IMR-90 (cell line): ENCODE measurements at regions not wholly inside any gene's neighbourhood (a gene's known extent, or its start where the extent isn't known, plus 50 kb on each side); places are given as distances from the start of the nearest gene placed in this dataset.

Experiments used
- ATAC-seq: fragments of 200-7000 bp; cut with Tn5 transposase; 2 replicates; pipeline ENCODE4 v1.9.1; 2020; ENCODE audit warnings: low read depth, mild to moderate bottlenecking, moderate library complexity
- BruUV-seq: library from RNA; stranded (reverse); fragments of 400-500 nt; replicated peaks from 2 replicates; lab custom pipeline; 2021; lab: Mats Ljungman, UMichigan
- CTCF ChIA-PET: fragments of 300-600 bp; formaldehyde crosslinking; extraction: SDS; loops from one replicate; lab custom pipeline; 2021; ENCODE audit warnings: antibody characterized with exemption; lab: Yijun Ruan, JAX
- POLR2A ChIA-PET: fragments of 300-600 bp; sonication (Branson Sonifier 250); formaldehyde crosslinking; loops from one replicate; lab custom pipeline; 2022; ENCODE audit warnings: antibody characterized with exemption; ENCODE audit not compliant: unreplicated experiment; lab: Charles Lee
- DNase-seq: peaks from one replicate; pipeline ENCODE4 v3.0.0; 2013
- H2AFZ ChIP-seq: replicated peaks from 2 replicates; pipeline ENCODE3; 2013; ENCODE audit warnings: low read length, mild to moderate bottlenecking; ENCODE audit not compliant: poor library complexity
- H2AK5ac ChIP-seq: 2 replicates; pipeline ENCODE4 v1.6.1; 2013; ENCODE audit warnings: low read depth, low read length, inconsistent platforms
- H2AK9ac ChIP-seq: replicated peaks from 2 replicates; pipeline ENCODE3; 2013; ENCODE audit warnings: mild to moderate bottlenecking, low read depth, low read length, moderate library complexity; ENCODE audit not compliant: poor library complexity
- H2BK120ac ChIP-seq: 2 replicates; pipeline ENCODE4 v1.6.1; 2013; ENCODE audit warnings: low read depth, low read length, inconsistent platforms
- H2BK15ac ChIP-seq: 3 replicates; pipeline ENCODE4 v1.6.1; 2013; ENCODE audit warnings: low read depth, low read length, inconsistent platforms
- H2BK20ac ChIP-seq: 2 replicates; pipeline ENCODE4 v1.6.1; 2013; ENCODE audit warnings: low read depth, mild to moderate bottlenecking, inconsistent platforms, low read length, moderate library complexity
- H2BK5ac ChIP-seq: 2 replicates; pipeline ENCODE4 v1.6.1; 2013; ENCODE audit warnings: mild to moderate bottlenecking, low read depth, low read length, inconsistent platforms; ENCODE audit not compliant: poor library complexity, severe bottlenecking
- H3K14ac ChIP-seq: replicated peaks from 2 replicates; pipeline ENCODE4 v1.6.1; 2013; ENCODE audit warnings: low read depth, low read length, inconsistent platforms
- H3K18ac ChIP-seq: 2 replicates; pipeline ENCODE4 v1.6.1; 2013; ENCODE audit warnings: low read depth, low read length, control low read depth
- H3K23ac ChIP-seq: 2 replicates; pipeline ENCODE4 v1.6.1; 2013; ENCODE audit warnings: low read depth, low read length, inconsistent platforms
- H3K27ac ChIP-seq: 2 replicates; pipeline ENCODE4 v1.5.1; 2013; ENCODE audit warnings: mild to moderate bottlenecking, control low read depth, low read length; ENCODE audit not compliant: insufficient read depth
- H3K27me3 ChIP-seq: 2 replicates; pipeline ENCODE4 v1.6.1; 2013; ENCODE audit warnings: low read length; ENCODE audit not compliant: control insufficient read depth, insufficient read depth
- H3K36me3 ChIP-seq: 2 replicates; pipeline ENCODE4 v1.6.1; 2013; ENCODE audit warnings: low read length, mixed read lengths; ENCODE audit not compliant: control insufficient read depth, insufficient read depth
- H3K4ac ChIP-seq: 2 replicates; pipeline ENCODE4 v1.6.1; 2013; ENCODE audit warnings: low read depth, low read length, inconsistent platforms
- H3K4me1 ChIP-seq: 2 replicates; pipeline ENCODE4 v1.6.1; 2013; ENCODE audit warnings: low read length, mixed read lengths; ENCODE audit not compliant: control insufficient read depth, insufficient read depth
- H3K4me2 ChIP-seq: 2 replicates; pipeline ENCODE4 v1.6.1; 2013; ENCODE audit warnings: low read depth, mild to moderate bottlenecking, control low read depth, low read length, moderate library complexity
- H3K4me3 ChIP-seq: 2 replicates; pipeline ENCODE4 v1.5.1; 2013; ENCODE audit warnings: low read depth, mild to moderate bottlenecking, control low read depth, low read length, moderate library complexity; ENCODE audit not compliant: insufficient read depth
- H3K56ac ChIP-seq: 2 replicates; pipeline ENCODE4 v1.6.1; 2013; ENCODE audit warnings: low read length, inconsistent platforms; ENCODE audit not compliant: insufficient read depth; ENCODE audit errors: extremely low read depth
- H3K79me1 ChIP-seq, 2 experiments: 2 replicates each; pipeline ENCODE4 v1.6.1; 2013; ENCODE audit warnings: low read length in 2 of 2, inconsistent platforms in 1 of 2, low read depth in 1 of 2
- H3K9ac ChIP-seq: 2 replicates; pipeline ENCODE4 v1.6.1; 2013; ENCODE audit warnings: low read depth, low read length, control low read depth
- H3K9me1 ChIP-seq: 2 replicates; pipeline ENCODE4 v1.6.1; 2013; ENCODE audit warnings: low read length, inconsistent platforms; ENCODE audit not compliant: insufficient read depth
- H3K9me3 ChIP-seq: 2 replicates; pipeline ENCODE4 v1.6.1; 2013; ENCODE audit warnings: low read length; ENCODE audit not compliant: control insufficient read depth, insufficient read depth
- H4K20me1 ChIP-seq: 2 replicates; pipeline ENCODE4 v1.6.1; 2013; ENCODE audit warnings: low read length, inconsistent platforms; ENCODE audit not compliant: insufficient read depth
- H4K5ac ChIP-seq: 2 replicates; pipeline ENCODE4 v1.6.1; 2013; ENCODE audit warnings: mild to moderate bottlenecking, low read depth, low read length, control low read depth
- H4K8ac ChIP-seq, 2 experiments: 2 replicates each; pipeline ENCODE4 v1.6.1; 2013; ENCODE audit warnings: low read depth in 2 of 2, low read length in 2 of 2, control low read depth in 1 of 2, inconsistent platforms in 1 of 2
- H4K91ac ChIP-seq: 2 replicates; pipeline ENCODE4 v1.6.1; 2013; ENCODE audit warnings: low read depth, low read length, inconsistent platforms; ENCODE audit not compliant: insufficient read depth
- BHLHE40 ChIP-seq: fragments of 150-350 bp; IDR thresholded peaks from 2 replicates; pipeline ENCODE4 v1.6.1; 2016; ENCODE audit warnings: mild to moderate bottlenecking, low read depth, low read length
- MAZ ChIP-seq: IDR thresholded peaks from 2 replicates; pipeline ENCODE4 v1.6.1; 2012; ENCODE audit warnings: low read depth, mild to moderate bottlenecking, low read length, improper control_type of control experiment, moderate library complexity, borderline replicate concordance
- MXI1 ChIP-seq: IDR thresholded peaks from 2 replicates; pipeline ENCODE4 v1.6.1; 2012; ENCODE audit warnings: low read depth, mild to moderate bottlenecking, low read length, moderate library complexity, borderline replicate concordance
- NFE2L2 ChIP-seq: fragments of 150-350 bp; IDR thresholded peaks from 2 replicates; pipeline ENCODE4 v1.6.1; 2016; ENCODE audit warnings: low read depth, mild to moderate bottlenecking, low read length
- POLR2A ChIP-seq: IDR thresholded peaks from 2 replicates; pipeline ENCODE4 v1.6.1; 2012; ENCODE audit warnings: mild to moderate bottlenecking, low read depth, low read length
- RCOR1 ChIP-seq: IDR thresholded peaks from 2 replicates; pipeline ENCODE4 v1.6.1; 2012; ENCODE audit warnings: mild to moderate bottlenecking, low read length, improper control_type of control experiment; ENCODE audit not compliant: insufficient replicate concordance
- RFX5 ChIP-seq: IDR thresholded peaks from 2 replicates; pipeline ENCODE4 v1.8.0; 2012; ENCODE audit warnings: low read depth, mild to moderate bottlenecking, low read length, moderate library complexity
- SMC3 ChIP-seq: fragments of 150-350 bp; IDR thresholded peaks from 2 replicates; pipeline ENCODE4 v1.6.1; 2016; ENCODE audit warnings: low read depth, mild to moderate bottlenecking, antibody characterized with exemption, low read length, moderate library complexity
- WGBS, 2 experiments: methylation state at CpG; one replicate each; pipeline versions ENCODE4 v1.1.5 to v1.1.7; 2013; ENCODE audit warnings: missing lambda C conversion rate in 2 of 2; ENCODE audit not compliant: insufficient read length in 1 of 2; ENCODE audit errors: extremely low coverage in 2 of 2; 5-methylcytosine and 5-hydroxymethylcytosine counted together
- dilution Hi-C: fragments of 300-500 bp; cut with HindIII; formaldehyde crosslinking; loops from one replicate; pipeline ENCODE4 v1.14.3; 2018; ENCODE audit warnings: low sequenced_read_pairs; ENCODE audit not compliant: unreplicated experiment
- in situ Hi-C: fragments of 300-500 bp; cut with MboI; formaldehyde crosslinking; loops from 3 replicates; pipeline ENCODE4 v1.14.3; 2019; ENCODE audit warnings: low sequenced_read_pairs, inconsistent platforms, mixed read lengths
- intact Hi-C: fragments of 100-400 bp; cut with micrococcal nuclease; formaldehyde crosslinking; loops from 2 replicates; pipeline ENCODE4 v1.10.0; 2022
- TF ChIP-seq, protein P1 (sequence below): conservative IDR thresholded peaks from 2 replicates; pipeline ENCODE4 v1.5.1; 2012; ENCODE audit warnings: mild to moderate bottlenecking, low read depth, low read length, improper control_type of control experiment

GRCh38 chr11:109553284-109553683 is 131.3 kb downstream of the C11orf87 start:
- H3K4me3 ChIP-seq, result no peak overlapping the region
- H3K9ac ChIP-seq, result no peak overlapping the region
- CTCF ChIA-PET, result no interaction called here
- dilution Hi-C loops (no loop called here), intact Hi-C loops (loop anchor here (5.0 to 10.0 kb wide), 2 partner anchors 121 to 828 kb away; no protein-coding TSS in a partner anchor), in situ Hi-C loops (no loop called here)
- H2BK120ac ChIP-seq, result 0 out of 2 replicates have a peak overlapping the region, but pooled peaks have one; percentile 23
- H3K9me3 ChIP-seq, result no peaks in the 10 kb centered on the region
- no peak overlapping the region for H2BK5ac ChIP-seq
- H3K23ac ChIP-seq, result no peak overlapping the region
- DNase-seq (no peak), ATAC-seq (no peak)
- 0 out of 2 replicates have a peak overlapping the region, but pooled peaks have one; percentile 26 for H4K91ac ChIP-seq
- no TSS peak for BruUV-seq
- H3K9me1 ChIP-seq, result no peaks in the 10 kb centered on the region
- no peak overlapping the region for H3K27ac ChIP-seq
- H3K56ac ChIP-seq, result no peak overlapping the region
- no peaks in the 10 kb centered on the region for H3K79me1 ChIP-seq
- no peak overlapping the region for H3K14ac ChIP-seq
- no peak overlapping the region for H4K8ac ChIP-seq
- H2AFZ ChIP-seq, result no peak overlapping the region
- H4K5ac ChIP-seq, result no peak overlapping the region
- H3K4ac ChIP-seq, result no peak overlapping the region
- H2BK15ac ChIP-seq, result no peak overlapping the region
- H3K4me2 ChIP-seq, result no peak overlapping the region
- H3K36me3 ChIP-seq, result no peaks in the 10 kb centered on the region
- H2BK20ac ChIP-seq, result peak overlapping the region; percentile 53; the same call in 1 of the 2 replicates
- no peak overlapping the region; the same call in 1 of the 2 replicates for H3K18ac ChIP-seq
- no peaks in the 10 kb centered on the region for H3K4me1 ChIP-seq
- WGBS, 2 experiments, result 100% methylated on average over 1 of the region's 1 CpG; no CpG with 5 or more reads in 1 of the 2 experiments
- H2AK9ac ChIP-seq, result no peak overlapping the region
- no peak overlapping the region for H2AK5ac ChIP-seq
- no peak for TF ChIP-seq BHLHE40
- TF ChIP-seq SMC3, result no peak
- no peak for TF ChIP-seq RCOR1
- no peak for TF ChIP-seq RFX5
- no peak for TF ChIP-seq MAZ
- TF ChIP-seq MXI1, result no peak
- no peak for TF ChIP-seq NFE2L2
- TF ChIP-seq POLR2A, result no peak
- TF ChIP-seq, protein P1, sequence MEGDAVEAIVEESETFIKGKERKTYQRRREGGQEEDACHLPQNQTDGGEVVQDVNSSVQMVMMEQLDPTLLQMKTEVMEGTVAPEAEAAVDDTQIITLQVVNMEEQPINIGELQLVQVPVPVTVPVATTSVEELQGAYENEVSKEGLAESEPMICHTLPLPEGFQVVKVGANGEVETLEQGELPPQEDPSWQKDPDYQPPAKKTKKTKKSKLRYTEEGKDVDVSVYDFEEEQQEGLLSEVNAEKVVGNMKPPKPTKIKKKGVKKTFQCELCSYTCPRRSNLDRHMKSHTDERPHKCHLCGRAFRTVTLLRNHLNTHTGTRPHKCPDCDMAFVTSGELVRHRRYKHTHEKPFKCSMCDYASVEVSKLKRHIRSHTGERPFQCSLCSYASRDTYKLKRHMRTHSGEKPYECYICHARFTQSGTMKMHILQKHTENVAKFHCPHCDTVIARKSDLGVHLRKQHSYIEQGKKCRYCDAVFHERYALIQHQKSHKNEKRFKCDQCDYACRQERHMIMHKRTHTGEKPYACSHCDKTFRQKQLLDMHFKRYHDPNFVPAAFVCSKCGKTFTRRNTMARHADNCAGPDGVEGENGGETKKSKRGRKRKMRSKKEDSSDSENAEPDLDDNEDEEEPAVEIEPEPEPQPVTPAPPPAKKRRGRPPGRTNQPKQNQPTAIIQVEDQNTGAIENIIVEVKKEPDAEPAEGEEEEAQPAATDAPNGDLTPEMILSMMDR, result no peak
- POLR2A ChIA-PET, result no interaction called here
- H4K20me1 ChIP-seq, result no peaks in the 10 kb centered on the region
- H3K27me3 ChIP-seq, result no peaks in the 10 kb centered on the region
